DOHH2 (cell line): ENCODE measurements at regions not wholly inside any gene's neighbourhood (a gene's known extent, or its start where the extent isn't known, plus 50 kb on each side); places are given as distances from the start of the nearest gene placed in this dataset.

Source experiments
- CTCF ChIP-seq: fragments of 200-600 bp; sonication (generic); IDR thresholded peaks from one replicate; pipeline ENCODE4 v1.5.1; 2014; ENCODE audit warnings: antibody characterized with exemption, mild to moderate bottlenecking, low read depth, low read length; ENCODE audit not compliant: poor library complexity, severe bottlenecking
- EZH2phosphoT487 ChIP-seq: fragments of 200-600 bp; sonication (generic); IDR thresholded peaks from 2 replicates; pipeline ENCODE4 v1.6.1; 2017; ENCODE audit warnings: borderline replicate concordance, mild to moderate bottlenecking, antibody characterized with exemption, low read length, moderate library complexity, mixed read lengths

- no peak for TF ChIP-seq CTCF
- no peak for TF ChIP-seq EZH2phosphoT487
These were observed 233.1 kb upstream of the CSF3R start for GRCh38 chr1:36715797-36716196.
